NCI-H446 treated with DMSO at 0.1 percent for 48 hours (cell line): ENCODE measurements at regions not wholly inside any gene's neighbourhood (a gene's known extent, or its start where the extent isn't known, plus 50 kb on each side); places are given as distances from the start of the nearest gene placed in this dataset.

ENCODE experiments used
- DNase-seq: peaks from one replicate; lab custom pipeline; 2025; lab: John Stamatoyannopoulos, UW

DNA sequence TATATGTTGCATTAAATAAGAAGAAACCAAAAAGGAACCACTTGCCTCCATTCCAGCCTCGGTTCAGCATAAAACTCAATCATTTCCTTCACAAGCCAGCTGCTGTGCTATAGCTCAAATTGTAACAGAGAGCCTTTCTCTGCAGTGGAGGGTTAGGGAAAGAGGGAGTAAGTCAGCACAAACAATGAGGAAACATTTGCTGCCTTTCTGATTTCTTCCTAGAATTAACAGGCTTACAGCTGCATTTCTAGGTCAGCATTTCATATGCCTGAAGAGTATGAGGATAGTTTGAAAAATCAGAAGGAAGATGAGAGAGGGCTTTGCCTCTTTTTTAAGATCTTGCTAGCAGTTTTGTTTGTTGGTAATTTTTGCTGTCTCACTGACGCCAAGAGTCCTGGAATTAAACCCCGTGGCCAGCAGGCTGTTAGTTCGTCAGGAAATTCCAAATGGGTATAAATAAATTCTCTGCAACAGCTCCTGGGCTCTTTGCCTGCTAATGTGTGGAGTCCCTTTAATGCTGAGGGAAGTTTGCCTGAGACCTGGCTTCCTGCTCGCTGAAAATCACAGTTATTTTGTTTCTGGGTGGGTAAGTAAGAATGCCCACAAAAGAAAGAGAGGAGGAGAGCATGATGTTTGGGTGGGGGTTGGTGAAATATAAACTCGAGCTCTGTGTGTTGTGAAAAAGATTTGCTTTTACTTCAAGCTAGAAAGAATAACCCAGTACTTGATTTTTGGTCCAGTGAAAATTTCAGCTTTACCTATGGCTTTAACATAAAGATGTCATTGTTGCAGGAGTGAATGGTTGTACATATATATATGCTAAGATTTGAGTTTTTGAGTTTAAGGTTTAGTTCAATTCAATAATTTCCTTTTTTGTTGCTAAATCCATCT lies 148.1 kb upstream of the DMRT1 start:
- DNase-seq = no peak

DNA sequence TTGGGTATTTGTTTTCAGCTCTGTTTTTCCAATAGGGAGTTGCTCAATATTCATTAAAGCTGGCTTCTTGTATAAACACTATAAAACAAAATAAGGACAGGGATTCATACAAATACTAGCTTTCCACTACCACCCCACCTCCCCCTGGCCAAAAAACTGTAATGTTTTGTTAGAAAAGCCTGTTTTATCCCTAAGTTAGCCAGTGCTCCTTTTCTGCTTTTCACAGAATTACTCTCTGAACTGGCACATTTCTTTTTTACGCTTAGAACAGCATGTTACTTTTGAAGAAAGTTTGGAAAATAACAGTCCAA lies 147.4 kb upstream of the DMRT1 start:
- no peak for DNase-seq

DNA sequence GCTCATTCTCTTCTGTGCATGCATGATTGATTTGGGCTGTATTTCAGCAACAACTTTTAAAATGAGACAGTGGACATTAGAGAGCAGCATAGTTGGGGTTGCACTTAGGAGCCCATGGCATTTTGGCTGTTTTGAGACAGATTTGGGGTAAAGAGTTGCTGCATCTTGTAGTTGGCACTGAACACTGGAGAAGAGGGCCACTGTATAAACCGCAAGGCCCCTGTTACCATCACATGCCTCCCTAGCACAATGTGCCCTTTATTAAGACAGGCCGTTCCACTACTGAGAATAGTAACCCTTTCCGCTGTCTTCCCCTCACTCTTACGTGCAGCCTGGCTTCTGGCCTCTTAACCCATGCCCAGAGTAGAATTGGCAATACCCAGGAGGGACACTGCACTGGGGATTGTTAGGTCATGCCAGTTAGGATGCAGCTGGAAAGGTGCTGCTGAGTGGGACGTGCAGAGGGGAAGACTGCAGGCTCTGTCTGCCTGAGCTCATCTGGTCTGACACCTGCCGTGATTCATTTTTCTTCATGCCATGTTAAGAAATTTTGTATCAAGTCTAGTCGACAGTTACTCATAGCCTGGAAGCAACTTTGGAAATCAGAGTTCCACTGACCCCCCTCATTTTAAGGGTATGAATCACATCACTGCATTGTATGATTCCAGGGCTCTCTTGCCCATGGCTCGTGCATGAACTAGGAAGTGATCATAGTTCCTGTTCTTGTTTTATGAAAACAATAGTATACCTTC lies 146.9 kb upstream of the DMRT1 start:
- no peak for DNase-seq

DNA sequence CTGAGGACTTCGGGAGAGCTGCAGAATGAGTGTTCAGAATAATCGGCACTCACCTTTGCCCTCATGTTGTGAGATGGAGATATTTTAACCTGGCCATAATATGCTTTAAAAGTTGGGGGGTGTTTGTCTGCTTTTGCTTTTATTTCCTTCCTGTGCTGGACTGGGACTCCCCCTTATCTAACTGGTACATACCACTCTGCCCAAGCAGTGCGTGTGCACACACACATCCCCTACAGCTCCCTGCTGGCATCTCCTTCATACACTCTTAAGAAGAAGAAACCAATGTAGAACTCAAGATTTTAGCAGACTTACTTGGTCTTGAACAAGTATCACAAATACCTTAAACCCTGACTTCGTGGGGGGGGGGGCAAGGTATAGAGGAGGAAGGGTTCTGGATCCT lies 146.2 kb upstream of the DMRT1 start:
- DNase-seq = no peak

DNA sequence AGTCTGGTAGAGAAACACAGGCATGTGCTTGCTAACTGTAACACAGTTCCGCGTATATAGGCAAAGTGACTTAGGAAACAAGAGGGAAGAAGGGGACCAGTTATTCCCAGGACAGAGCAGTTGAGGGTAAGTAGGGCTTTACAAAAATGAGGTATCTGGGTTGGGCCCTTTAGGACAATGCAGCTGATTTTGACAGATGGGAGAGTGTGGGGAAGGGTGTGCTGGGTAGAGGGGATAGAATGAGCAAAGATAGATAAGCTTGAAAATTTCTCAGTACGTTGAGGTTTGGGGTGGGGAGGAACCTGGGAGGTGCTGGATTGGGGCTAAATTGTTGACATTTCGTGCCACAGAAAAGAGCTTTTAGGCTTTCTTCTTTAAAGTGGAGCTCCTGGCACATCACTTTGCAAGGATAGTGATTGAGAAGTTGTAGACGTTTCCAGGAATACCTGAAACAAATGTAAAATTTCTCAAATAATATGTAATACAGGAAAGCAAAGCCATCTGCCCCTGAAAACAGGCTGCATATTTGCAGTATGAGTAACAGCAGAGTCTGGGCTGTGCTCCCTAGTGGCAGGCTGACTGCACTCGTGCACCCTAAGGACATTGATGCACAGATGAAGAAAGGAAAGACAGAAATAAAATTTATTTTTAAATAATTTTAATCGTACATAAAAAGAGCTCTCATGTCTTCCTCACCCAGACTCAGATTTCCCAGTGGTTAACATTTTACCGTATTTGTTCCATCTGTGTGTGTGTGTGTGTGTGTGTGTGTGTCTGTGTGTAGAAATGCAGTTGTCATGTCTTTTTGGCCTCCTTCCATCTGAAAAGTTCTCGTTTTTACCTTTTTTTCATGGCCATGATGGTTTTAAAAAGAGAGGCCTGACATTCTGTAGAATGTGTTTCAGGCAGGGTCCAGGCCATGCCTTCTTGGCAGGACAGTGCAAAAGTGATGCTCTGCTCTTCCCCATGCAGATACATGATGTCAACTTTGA lies 144.9 kb upstream of the DMRT1 start:
- DNase-seq = no peak

DNA sequence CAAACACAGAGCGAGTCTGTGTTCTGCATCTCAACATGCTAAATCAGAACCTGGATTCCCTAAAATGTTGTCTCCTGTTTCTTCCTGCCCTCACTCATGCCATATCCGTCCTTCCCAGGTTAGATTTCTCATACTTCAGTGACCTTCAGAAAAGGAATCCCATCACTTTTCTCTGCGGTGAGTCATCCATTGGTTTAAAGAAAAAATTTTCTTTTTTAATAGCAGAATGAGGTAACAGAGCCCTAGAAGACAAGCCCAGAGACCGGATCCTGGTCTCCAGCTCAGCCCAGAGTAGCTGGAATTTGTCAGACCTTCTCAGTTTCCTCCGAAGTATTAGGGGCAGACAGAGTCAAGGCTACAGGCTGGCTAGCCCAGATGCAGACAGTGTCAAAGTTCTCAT lies 143.2 kb upstream of the DMRT1 start:
- DNase-seq = no peak

DNA sequence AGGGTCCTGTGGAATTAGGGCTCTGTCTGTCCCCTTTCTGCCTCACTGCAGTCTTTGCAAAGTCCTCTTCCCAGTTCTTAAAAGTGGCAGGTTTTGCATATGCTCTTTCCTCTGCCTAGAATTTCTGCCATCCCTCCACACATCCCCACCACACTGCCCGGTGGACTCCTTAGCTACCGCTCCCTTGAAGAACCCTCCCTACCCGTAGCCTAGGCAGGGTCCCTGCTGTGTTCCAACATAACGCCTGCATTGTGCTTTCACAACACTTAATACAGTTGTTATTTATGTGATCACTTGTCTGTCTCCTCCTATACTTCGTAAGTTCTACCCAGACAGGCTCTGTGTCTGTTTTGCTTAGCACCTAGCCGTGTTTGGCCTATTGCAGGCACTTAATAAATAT lies 142.5 kb upstream of the DMRT1 start:
- no peak for DNase-seq

DNA sequence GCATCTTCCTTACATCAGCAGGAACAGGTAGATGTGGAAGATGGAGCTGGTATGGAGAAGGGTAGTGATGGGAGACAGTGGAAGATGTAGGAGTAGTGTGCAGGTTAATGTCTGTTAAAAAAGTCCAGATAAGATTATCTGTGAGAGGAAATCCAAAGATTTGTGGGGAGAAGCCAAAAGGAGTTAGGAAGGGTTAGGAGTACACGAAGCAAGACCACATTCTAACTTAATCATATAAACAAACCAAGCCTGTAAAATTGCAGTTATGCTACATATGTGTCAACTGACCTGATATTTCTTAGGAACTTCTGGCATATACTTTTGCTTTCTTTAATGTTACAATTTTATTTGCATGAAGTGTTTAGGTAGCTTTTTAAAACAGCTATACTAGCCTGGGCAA lies 142.1 kb upstream of the DMRT1 start:
- DNase-seq = no peak

DNA sequence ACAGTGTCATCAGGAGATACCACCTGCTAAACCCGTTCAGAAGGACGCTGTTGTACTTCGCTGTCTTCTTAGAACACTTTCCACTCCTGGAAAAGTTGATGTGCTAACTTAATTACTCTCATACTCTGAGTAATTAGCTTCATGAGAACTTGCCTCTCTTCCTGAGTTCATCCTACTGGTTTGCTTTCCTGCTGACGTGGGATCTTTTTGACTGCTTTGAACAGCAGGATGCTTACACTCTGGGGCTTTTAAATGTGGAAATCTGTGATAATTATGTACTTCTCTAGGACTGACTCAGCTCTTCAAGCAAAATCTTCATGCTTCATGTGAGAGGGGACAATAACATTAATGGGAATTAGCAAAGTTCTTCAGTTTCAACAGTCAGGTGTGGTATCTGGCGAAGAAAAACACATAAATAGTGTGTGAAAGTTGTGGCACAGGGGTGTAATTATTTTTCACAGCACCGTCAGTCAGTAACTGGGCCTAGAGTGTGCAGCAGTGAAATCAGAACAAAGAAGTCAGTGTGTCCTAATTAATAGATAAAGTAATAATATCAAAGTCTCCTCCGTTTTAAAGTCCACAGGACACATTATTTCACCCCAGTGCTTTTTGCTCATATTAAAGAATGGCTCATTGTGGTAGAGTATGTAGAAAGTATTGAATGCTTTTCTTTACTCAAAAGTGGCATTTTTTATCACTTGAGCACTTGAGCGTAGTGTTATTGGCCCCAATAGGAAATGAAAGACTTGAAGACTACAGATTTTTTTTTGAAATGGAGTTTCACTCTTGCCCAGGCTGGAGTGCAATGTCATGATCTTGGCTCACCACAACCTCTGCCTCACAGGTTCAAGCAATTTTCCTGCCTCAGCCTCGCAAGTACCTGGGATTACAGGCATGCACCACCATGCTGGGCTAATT lies 140.9 kb upstream of the DMRT1 start:
- no peak for DNase-seq

DNA sequence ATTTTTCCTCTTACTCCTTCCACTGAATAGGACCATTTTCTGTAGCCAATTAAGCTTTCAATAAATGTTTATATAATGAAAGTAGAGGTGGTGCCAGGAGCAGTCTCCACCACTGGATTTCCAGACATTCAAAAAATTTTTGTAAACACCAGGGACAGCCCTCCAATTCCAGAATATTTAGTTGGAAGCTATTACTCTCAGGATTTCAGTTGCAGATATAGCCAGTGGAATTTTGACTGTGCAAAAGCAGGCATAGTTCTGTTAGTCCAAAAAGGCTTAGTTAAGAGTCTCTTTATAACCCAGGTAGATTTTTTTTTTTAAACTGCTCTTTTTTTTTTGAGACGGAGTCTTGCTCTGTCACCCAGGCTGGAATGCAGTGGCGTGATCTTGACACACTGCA lies 138.1 kb upstream of the DMRT1 start:
- DNase-seq = no peak

DNA sequence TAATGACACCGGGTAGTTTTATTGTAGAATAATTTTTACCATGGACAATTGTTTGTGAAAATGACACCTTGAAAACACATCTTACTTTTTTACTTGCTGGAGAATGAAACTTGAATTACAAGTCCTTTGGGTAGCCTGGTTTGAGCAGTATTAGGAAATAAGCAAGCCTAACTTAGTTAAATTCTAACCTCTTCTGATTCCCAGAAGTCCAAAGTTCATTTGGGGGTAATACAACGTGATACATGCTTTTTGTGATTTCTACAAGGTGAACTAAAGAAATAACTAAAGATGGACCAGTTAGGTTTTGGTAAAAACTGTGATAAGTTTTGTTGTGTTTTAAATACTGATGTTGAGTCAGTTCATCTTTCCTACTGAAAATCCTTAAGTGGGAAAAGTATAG lies 135.4 kb upstream of the DMRT1 start:
- DNase-seq = no peak

DNA sequence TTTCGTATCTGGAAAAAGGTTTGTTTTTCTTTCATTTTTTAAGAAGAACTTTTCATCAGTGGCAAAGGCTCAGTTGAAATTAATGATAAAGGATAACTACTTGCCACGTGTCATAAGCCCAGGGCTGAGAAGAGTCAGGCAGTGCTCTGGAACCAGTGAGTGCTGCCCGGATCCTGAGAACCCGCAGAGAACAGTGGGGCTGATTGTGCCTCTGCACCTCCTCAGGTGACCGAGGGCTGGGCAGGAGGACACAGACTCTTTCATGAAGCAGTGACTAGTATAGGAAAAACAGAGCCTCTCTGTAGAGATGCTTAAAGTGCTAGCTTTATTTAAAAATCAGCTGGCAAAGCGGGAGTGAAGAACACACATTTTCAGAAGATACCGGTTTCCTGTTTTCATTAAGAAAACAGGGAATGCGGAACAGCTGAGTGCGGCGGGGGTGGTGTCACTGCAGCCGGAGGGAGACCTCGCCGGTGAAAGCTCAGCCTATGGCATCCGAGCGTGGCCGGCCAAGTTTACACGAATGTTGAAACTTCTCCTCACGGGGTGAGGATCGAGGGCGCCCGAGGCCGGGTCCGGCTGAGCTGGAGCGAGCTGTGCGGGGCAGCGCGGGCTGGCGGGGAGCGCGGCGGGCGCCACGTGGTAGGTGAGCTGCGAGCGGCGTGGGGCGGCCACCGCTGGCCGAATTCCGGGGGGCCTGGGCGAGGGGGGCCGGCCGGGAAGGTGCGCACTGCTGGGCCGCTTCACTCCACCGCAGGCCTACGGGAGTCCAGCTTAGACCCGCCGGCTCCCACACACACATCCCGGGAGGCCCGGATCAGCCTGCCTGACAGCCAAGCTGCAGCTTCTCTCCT lies 134.7 kb upstream of the DMRT1 start:
- no peak for DNase-seq

DNA sequence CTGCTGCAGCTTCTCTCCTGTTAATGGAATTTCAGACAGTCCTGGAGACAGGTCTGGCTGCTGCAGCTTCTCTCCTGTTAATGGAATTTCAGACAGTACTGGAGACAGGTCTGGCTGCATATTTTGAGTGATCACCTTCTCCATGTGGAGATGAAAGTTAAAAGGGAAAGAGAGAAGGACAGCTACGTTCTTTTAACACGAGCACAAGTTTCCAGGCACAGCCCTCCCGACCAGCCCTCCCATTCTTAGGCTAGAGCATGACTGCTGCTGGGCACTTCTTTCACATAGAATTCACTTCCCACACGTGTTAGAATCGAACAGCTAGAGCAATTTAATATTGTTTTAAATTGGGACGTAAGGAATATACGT lies 133.3 kb upstream of the DMRT1 start:
- no peak for DNase-seq

DNA sequence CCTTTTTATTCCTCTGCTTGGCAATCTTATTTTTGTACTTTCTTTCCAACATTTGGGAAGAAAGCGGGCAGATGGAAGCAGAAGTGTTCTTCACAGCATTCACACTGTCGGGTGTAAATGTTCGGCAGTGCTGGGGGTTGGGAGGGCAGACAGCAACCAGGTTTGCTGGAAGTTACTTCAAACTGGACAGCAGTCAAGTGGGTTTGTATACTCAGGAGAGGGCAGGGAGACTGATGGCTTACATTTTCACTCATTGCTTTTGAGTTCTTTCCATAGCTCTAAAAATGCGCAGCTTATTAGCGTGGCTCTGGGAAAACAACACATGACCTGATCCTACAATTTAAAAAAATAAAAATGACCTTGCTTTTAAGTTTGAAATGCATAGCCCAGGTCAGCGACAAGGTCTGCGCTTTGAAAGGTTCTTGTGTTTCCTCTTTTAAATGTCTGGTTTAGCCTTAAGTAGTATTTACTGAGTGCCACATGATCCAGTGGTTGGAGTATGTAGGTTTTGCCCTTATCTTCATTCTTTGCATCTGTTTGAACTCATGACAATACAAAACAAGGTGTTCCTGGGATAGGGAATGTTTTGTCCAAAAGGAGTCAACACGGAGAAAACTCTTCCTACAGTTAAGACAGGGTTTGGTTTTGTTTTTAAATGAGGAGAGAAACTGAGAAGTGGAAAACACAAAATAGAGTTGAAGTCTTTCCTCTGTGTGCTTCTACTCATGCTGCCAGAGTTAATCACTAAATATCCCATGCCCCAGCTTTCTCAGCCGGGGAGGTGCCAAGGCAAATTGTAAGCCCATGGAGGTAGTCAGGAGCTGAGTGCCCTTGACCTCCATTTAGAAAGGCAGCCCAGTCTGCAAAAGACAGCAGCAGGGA lies 132.7 kb upstream of the DMRT1 start:
- DNase-seq = no peak

DNA sequence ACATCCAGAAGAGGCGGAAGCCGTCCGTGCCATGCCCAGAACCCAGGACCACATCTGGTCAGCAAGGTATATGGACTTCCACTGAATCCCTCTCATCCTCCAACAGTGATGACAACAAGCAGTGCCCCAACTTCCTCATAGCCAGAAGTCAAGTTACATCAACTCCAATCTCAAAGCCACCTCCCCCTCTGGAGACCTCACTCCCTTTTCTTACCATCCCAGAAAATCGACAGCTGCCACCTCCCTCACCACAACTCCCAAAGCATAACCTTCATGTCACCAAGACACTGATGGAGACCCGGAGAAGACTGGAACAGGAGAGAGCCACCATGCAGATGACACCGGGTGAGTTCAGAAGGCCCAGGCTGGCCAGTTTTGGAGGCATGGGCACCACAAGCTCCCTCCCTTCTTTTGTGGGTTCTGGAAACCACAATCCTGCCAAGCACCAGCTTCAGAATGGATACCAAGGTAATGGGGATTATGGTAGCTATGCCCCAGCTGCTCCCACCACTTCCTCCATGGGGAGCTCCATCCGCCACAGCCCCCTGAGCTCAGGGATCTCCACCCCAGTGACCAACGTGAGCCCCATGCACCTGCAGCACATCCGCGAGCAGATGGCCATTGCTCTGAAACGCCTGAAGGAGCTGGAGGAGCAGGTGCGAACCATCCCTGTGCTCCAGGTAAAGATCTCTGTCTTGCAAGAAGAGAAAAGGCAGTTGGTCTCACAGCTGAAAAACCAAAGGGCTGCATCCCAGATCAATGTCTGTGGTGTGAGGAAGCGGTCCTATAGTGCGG lies 130.3 kb upstream of the DMRT1 start:
- DNase-seq = no peak

DNA sequence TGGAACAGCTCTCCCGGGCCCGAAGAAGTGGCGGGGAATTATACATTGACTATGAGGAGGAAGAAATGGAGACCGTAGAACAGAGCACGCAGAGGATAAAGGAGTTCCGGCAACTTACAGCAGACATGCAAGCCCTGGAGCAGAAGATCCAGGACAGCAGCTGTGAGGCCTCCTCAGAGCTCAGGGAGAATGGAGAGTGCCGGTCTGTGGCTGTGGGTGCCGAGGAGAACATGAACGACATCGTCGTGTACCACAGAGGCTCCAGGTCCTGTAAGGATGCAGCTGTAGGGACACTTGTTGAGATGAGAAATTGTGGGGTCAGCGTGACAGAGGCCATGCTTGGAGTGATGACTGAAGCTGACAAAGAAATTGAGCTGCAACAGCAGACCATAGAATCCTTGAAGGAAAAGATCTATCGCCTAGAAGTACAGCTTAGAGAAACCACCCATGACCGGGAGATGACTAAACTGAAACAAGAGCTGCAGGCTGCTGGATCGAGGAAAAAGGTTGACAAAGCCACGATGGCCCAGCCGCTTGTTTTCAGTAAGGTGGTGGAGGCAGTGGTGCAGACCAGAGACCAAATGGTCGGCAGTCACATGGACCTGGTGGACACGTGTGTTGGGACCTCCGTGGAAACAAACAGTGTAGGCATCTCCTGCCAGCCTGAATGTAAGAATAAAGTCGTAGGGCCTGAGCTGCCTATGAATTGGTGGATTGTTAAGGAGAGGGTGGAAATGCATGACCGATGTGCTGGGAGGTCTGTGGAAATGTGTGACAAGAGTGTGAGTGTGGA lies 129.5 kb upstream of the DMRT1 start:
- DNase-seq = no peak

DNA sequence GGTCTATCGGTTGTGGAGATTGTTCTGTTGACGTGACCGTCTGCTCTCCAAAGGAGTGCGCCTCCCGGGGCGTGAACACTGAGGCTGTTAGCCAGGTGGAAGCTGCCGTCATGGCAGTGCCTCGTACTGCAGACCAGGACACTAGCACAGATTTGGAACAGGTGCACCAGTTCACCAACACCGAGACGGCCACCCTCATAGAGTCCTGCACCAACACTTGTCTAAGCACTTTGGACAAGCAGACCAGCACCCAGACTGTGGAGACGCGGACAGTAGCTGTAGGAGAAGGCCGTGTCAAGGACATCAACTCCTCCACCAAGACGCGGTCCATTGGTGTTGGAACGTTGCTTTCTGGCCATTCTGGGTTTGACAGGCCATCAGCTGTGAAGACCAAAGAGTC lies 128.9 kb upstream of the DMRT1 start:
- no peak for DNase-seq

DNA sequence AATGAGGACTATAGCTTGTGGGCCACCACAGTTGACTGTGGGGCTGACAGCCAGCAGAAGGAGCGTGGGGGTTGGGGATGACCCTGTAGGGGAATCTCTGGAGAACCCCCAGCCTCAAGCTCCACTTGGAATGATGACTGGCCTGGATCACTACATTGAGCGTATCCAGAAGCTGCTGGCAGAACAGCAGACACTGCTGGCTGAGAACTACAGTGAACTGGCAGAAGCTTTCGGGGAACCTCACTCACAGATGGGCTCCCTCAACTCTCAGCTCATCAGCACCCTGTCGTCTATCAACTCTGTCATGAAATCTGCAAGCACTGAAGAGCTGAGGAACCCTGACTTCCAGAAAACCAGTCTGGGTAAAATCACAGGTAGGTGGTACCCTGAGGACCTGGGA lies 128.4 kb upstream of the DMRT1 start:
- no peak for DNase-seq
